Caco-2 (cell line): ENCODE measurements at regions not wholly inside any gene's neighbourhood (a gene's known extent, or its start where the extent isn't known, plus 50 kb on each side); places are given as distances from the start of the nearest gene placed in this dataset.

ENCODE experiments used
- BruUV-seq: library from RNA; stranded (reverse); fragments of 400-500 nt; replicated peaks from 2 replicates; lab custom pipeline; 2021; lab: Mats Ljungman, UMichigan
- CTCF ChIA-PET: fragments of 300-600 bp; sonication (Branson Sonifier 250); formaldehyde crosslinking; loops from one replicate; lab custom pipeline; 2022; ENCODE audit warnings: antibody characterized with exemption; lab: Charles Lee
- POLR2A ChIA-PET: fragments of 300-600 bp; sonication (Branson Sonifier 250); formaldehyde crosslinking; loops from one replicate; lab custom pipeline; 2022; ENCODE audit warnings: antibody characterized with exemption; lab: Charles Lee
- DNase-seq, 2 experiments: peaks; one replicate each; pipeline versions ENCODE4 v3.0.0 to v3.0.0-alpha.2; 2020 to 2022
- H3K27me3 ChIP-seq: replicated peaks from 2 replicates; pipeline ENCODE4 v1.6.0; 2011; ENCODE audit warnings: low read length; ENCODE audit not compliant: control insufficient read depth, insufficient read depth
- H3K36me3 ChIP-seq: 2 replicates; pipeline ENCODE4 v1.5.1; 2011; ENCODE audit warnings: low read length; ENCODE audit not compliant: control insufficient read depth, insufficient read depth
- H3K4me1 ChIP-seq: fragments of 250-450 bp; sonication (Bioruptor Pico); 2 replicates; pipeline ENCODE4 v1.5.1; 2020; ENCODE audit warnings: mild to moderate bottlenecking
- H3K4me3 ChIP-seq: 2 replicates; pipeline ENCODE4 v1.5.1; 2011; ENCODE audit warnings: low read depth, mild to moderate bottlenecking, control low read depth, low read length
- H3K9me3 ChIP-seq: fragments of 250-450 bp; sonication (Bioruptor Pico); 2 replicates; pipeline ENCODE4 v1.5.1; 2020; ENCODE audit warnings: mild to moderate bottlenecking, moderate library complexity
- H3K27ac Mint-ChIP-seq: one replicate; pipeline ENCODE4 v1.8.0; 2022; ENCODE audit warnings: mixed read lengths; ENCODE audit not compliant: unreplicated experiment
- H3K27me3 Mint-ChIP-seq: one replicate; pipeline ENCODE4 v1.8.0; 2022; ENCODE audit warnings: mixed read lengths; ENCODE audit not compliant: insufficient read depth, unreplicated experiment
- H3K36me3 Mint-ChIP-seq: one replicate; pipeline ENCODE4 v1.8.0; 2022; ENCODE audit warnings: mild to moderate bottlenecking, mixed read lengths; ENCODE audit not compliant: insufficient read depth, unreplicated experiment
- H3K4me1 Mint-ChIP-seq: one replicate; pipeline ENCODE4 v1.8.0; 2022; ENCODE audit warnings: low read depth, mixed read lengths; ENCODE audit not compliant: unreplicated experiment
- H3K4me3 Mint-ChIP-seq: one replicate; pipeline ENCODE4 v1.8.0; 2022; ENCODE audit warnings: mild to moderate bottlenecking, moderate library complexity, mixed read lengths; ENCODE audit not compliant: unreplicated experiment
- H3K9me3 Mint-ChIP-seq: one replicate; pipeline ENCODE4 v1.8.0; 2022; ENCODE audit warnings: mixed read lengths; ENCODE audit not compliant: unreplicated experiment
- CTCF ChIP-seq, 2 experiments: fragments of 200-600 bp in 1 of 2; IDR thresholded peaks; 1 replicate in 1 of 2; 2 replicates in 1 of 2; pipeline versions ENCODE4 v1.5.1 to v1.8.0; 2011 to 2022; ENCODE audit warnings: antibody characterized with exemption in 1 of 2, control low read depth in 1 of 2, inconsistent platforms in 1 of 2, low read depth in 1 of 2, low read length in 1 of 2, mild to moderate bottlenecking in 1 of 2, moderate library complexity in 1 of 2; ENCODE audit not compliant: insufficient read depth in 1 of 2, severe bottlenecking in 1 of 2, unreplicated experiment in 1 of 2
- intact Hi-C: fragments of 100-400 bp; cut with micrococcal nuclease; formaldehyde crosslinking; loops from one replicate; pipeline ENCODE4 v1.10.0; 2022; ENCODE audit not compliant: unreplicated experiment

DNA sequence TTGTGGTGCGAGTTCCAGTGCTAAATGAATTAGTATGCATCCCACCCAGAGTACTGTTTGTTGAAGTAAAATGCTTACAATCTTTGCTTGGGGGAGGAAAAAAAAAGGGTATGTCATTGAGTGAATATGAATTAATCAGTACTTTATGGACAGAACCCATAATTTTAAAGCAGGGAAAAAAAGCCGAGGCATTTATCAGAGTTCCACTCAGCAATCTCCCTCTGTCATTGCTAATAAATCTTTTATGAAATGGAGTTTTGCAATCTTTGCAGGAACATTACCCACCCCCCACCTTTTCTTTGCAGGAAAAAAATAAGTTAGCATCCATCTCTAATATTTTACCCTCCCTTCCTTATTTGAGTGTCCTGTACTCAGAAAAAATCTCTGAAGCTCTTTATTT is 127.9 kb upstream of the TMPO start:
- POLR2A ChIA-PET: no interaction called here
- H3K36me3 ChIP-seq: no peaks in the 10 kb centered on the region
- Mint-ChIP-seq H3K4me3 (no peak overlapping the region), H3K4me1 (peaks cover 17% of the 10 kb centered on the region), H3K27me3 (no peaks in the 10 kb centered on the region), H3K36me3 (no peaks in the 10 kb centered on the region), H3K9me3 (no peaks in the 10 kb centered on the region), H3K27ac (no peak overlapping the region)
- CTCF ChIA-PET: no interaction called here
- H3K4me3 ChIP-seq: no peak overlapping the region
- intact Hi-C loops: no loop called here
- H3K9me3 ChIP-seq: no peaks in the 10 kb centered on the region
- no peak for TF ChIP-seq CTCF (IDR thresholded peaks at IDR 0.05; ENCODE audit: insufficient read depth in 1 of 2, low read depth in 1 of 2, low read length in 1 of 2, severe bottlenecking in 1 of 2, unreplicated experiment in 1 of 2)
- BruUV-seq: no TSS peak
- no peak for DNase-seq
- peaks cover 16% of the 10 kb centered on the region; the same call in 1 of the 2 replicates for H3K4me1 ChIP-seq
- H3K27me3 ChIP-seq: no peaks in the 10 kb centered on the region

DNA sequence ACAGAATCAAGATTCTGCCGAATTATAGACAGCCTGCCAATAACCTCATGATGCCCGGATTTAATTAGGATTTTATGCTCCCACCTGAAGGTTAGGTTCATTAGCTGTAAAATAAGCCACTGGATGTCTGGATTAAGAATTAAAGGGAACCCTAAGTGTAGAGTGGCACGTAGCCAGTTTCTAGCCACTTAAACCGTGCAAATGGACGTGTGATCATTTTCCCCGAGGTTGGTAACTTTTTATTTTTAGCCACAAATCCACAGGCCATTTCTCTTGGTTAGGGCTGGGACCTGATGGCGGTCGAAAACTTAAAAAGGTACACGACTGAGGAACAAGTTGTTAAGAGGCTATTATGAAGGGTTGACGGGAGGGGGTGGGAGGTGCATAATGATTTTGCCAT is 127.3 kb upstream of the TMPO start:
- Histone ChIP-seq H3K36me3 (no peaks in the 10 kb centered on the region), H3K4me3 (no peak overlapping the region), H3K4me1 (peaks cover 18% of the 10 kb centered on the region; the same call in 1 of the 2 replicates), H3K27me3 (no peaks in the 10 kb centered on the region), H3K9me3 (no peaks in the 10 kb centered on the region)
- Mint-ChIP-seq H3K9me3 (no peaks in the 10 kb centered on the region), H3K4me1 (peaks cover 21% of the 10 kb centered on the region), H3K27me3 (no peaks in the 10 kb centered on the region), H3K27ac (no peak overlapping the region), H3K36me3 (no peaks in the 10 kb centered on the region), H3K4me3 (no peak overlapping the region)
- BruUV-seq: no TSS peak
- intact Hi-C loops: no loop called here
- CTCF ChIA-PET: no interaction called here
- no peak for TF ChIP-seq CTCF (IDR thresholded peaks at IDR 0.05; ENCODE audit: insufficient read depth in 1 of 2, low read depth in 1 of 2, low read length in 1 of 2, severe bottlenecking in 1 of 2, unreplicated experiment in 1 of 2)
- POLR2A ChIA-PET: no interaction called here
- no peak for DNase-seq

DNA sequence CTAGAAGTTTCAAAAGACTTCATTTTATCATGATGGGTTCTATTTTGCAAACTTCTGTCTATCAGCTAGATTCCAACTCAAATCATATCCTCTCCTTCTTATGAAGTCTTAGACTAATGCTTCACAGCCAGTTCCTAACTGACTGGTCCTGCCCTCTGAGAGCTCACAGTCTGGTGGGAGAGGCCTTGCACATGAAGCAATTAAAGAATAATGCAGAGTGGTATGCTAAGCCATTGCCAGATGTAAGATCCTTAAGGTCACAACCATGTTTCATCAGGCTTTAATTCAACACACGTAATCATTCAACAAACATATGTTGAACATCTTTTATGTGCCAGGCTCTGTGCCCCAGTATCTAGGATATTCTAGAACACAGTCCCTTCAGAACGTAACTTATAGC is 125.8 kb upstream of the TMPO start:
- ChIA-PET POLR2A (no interaction called here), CTCF (no interaction called here)
- H3K36me3 ChIP-seq: no peaks in the 10 kb centered on the region
- Mint-ChIP-seq H3K27ac (no peak overlapping the region), H3K27me3 (no peaks in the 10 kb centered on the region), H3K4me3 (no peak overlapping the region), H3K9me3 (no peaks in the 10 kb centered on the region), H3K36me3 (no peaks in the 10 kb centered on the region), H3K4me1 (peaks cover 21% of the 10 kb centered on the region)
- DNase-seq: no peak
- intact Hi-C loops: no loop called here
- BruUV-seq: no TSS peak
- TF ChIP-seq CTCF (IDR thresholded peaks at IDR 0.05; ENCODE audit: insufficient read depth in 1 of 2, low read depth in 1 of 2, low read length in 1 of 2, severe bottlenecking in 1 of 2, unreplicated experiment in 1 of 2): no peak
- H3K9me3 ChIP-seq: no peaks in the 10 kb centered on the region
- H3K27me3 ChIP-seq: no peaks in the 10 kb centered on the region
- peaks cover 18% of the 10 kb centered on the region; the same call in 1 of the 2 replicates for H3K4me1 ChIP-seq
- no peak overlapping the region for H3K4me3 ChIP-seq
